GM18951 (cell line): ENCODE measurements at regions not wholly inside any gene's neighbourhood (a gene's known extent, or its start where the extent isn't known, plus 50 kb on each side); places are given as distances from the start of the nearest gene placed in this dataset.

Experiments
- POLR2A ChIP-seq: IDR thresholded peaks from 4 replicates; pipeline ENCODE4 v1.6.1; 2011; ENCODE audit warnings: mild to moderate bottlenecking; ENCODE audit not compliant: insufficient read length, insufficient read depth; ENCODE audit errors: extremely low read depth
- in situ Hi-C: fragments of 300-500 bp; cut with MboI; formaldehyde crosslinking; loops from one replicate; pipeline ENCODE4 v1.12.0; 2022; ENCODE audit warnings: low sequenced_read_pairs, mixed read lengths, inconsistent platforms; ENCODE audit not compliant: unreplicated experiment

DNA sequence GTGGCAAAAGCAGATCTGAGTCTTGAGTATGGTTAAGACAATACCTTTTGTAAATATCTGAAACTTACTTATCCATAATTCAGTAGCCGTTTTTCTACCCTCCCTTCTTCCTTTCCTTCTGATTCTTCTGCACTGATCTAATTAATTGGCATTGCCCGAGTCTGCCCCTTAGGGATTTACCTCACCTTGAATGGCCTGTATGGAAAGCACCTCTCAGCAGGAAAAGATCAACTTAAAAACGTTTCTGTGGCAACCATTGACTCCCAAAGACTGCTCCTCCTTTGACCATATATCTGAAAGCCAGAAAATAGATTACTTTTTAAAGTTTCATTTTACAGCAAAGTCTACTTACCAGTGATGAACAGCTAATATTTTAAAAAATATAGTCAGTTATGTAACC lies 496.5 kb upstream of the LCORL start:
- TF ChIP-seq POLR2A: no peak
- in situ Hi-C loops: no loop called here

DNA sequence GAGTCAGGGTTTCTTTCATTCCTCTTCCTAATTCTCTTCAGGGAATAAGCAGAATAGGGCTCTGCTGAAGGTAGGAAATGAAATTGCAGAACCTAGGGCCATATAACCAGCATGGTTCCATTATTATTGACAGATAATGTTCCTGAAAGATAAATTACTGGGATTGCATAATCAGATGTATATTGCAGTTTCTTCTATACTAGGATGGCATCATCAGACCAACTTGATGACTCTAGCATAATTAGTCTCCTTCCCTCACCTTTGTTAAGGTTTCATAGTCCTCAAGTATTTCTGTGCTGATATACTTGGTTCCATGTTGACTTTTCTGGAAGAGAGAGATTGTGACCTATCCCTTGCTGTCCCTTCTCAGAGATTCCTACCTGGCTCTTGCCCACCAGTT lies 492.3 kb upstream of the LCORL start:
- no peak for TF ChIP-seq POLR2A
- in situ Hi-C loops: no loop called here

DNA sequence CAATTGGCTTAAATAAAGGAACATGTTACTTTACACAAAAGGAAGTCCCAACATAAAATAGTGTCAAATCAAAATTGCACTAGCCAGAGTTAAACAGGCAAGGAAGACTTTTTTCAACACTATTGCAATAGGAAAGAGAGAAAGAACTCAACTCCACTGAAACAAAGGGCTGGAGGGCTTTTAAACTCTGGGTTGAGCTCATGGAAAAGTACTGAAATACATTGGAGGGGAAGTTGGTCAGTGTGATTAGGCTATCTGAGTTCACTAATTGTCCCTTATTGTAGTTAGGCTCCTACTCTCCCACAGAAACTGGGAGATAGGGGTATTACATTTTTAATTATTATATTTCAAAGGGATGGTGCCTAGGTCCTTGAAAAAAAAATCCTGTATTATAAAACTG lies 491.2 kb upstream of the LCORL start:
- TF ChIP-seq POLR2A: no peak
- in situ Hi-C loops: no loop called here

DNA sequence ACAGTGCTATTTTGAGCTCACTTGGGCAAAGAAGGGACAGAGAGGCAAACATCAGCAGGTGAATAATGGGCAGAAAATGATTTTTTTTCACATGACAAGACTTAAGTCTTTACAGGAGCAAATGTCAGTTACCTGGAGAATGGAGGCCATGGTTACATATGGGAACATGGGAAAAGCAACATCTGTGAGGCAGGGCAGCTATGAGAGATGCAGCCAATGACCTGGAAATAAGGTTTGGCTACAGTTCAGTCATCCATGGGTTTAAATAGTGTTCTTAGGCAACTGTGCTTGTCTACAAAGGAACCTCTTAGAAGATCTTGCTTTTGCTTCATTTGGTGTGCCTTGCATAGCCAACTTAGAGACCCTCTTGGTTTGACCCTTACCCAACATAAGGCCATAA lies 490.2 kb upstream of the LCORL start:
- TF ChIP-seq POLR2A: no peak
- in situ Hi-C loops: no loop called here

DNA sequence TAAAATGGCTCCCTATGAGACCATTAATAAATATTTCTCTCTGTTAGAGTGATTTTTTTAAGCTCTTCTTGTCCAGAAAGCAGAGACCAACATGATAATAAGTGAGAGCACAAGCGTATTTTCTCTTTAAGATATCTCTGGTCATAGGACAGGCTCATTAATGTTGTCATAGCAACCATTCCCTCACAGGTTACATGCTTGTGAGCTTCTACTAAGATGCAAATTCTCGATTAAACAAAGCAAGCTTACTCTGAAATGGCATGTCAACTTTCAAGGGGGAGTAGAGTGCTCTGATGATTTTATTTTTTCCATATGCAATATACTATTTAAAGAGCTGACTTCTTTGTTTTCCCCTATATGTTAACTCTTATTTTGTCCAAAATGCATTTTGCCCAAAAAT lies 487.2 kb upstream of the LCORL start:
- in situ Hi-C loops: no loop called here
- no peak for TF ChIP-seq POLR2A

DNA sequence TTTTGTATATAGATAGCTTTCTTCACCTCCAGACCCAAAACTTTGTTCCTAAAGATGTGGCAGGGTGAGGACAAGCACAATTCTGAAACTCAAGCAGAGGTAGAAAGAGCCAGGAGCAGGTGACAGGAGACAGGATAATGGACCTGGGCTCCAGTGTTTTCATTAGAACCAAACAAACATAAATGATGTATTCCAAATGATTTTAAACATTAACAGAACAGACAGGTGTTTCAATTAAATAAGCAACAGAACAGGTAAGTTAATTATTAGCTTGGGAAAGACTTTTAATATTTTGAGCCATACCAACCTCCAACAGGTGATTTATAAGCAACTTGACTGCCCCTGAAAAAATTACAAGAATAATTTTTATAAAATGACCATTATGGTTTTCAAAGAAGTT lies 459.4 kb upstream of the LCORL start:
- in situ Hi-C loops: no loop called here
- TF ChIP-seq POLR2A: no peak

DNA sequence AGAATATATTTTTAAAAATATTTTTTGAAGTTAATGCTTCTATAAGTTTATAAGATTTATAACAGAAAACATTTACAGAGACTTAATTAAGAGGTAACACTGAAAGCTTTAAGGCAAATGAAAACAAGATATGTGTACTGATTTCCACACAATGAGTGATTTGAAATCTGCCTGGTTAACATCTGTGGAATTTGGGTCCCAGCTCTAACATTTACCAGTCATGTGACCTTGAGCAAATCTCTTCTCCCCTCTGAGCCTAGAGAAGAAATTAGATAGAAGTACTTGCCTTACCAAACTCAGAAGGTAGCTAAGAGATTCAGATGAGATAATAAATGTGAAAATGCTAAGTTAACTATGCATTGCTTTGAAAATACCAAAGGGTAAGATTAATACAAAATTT lies 458.8 kb upstream of the LCORL start:
- in situ Hi-C loops: no loop called here
- TF ChIP-seq POLR2A: no peak

DNA sequence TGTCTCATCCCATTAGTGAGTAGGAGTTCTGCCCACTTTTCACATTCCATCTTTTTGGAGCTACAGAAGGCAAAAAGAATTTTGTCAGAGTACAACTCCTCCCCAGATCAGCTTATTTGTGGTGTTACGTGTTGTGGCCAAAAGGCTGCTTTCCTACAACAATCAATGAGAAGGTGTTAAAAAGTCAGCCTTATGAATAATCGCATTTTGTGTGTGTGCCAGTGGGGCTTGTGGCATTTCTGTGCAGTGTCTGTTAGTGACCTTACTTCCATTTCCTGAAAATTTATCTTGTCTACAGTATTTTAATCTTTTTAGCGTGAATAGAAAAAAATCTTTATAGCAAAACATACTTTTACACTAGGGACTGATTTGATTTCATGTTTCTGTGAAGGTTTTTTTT lies 458.3 kb upstream of the LCORL start:
- in situ Hi-C loops: no loop called here
- TF ChIP-seq POLR2A: no peak

DNA sequence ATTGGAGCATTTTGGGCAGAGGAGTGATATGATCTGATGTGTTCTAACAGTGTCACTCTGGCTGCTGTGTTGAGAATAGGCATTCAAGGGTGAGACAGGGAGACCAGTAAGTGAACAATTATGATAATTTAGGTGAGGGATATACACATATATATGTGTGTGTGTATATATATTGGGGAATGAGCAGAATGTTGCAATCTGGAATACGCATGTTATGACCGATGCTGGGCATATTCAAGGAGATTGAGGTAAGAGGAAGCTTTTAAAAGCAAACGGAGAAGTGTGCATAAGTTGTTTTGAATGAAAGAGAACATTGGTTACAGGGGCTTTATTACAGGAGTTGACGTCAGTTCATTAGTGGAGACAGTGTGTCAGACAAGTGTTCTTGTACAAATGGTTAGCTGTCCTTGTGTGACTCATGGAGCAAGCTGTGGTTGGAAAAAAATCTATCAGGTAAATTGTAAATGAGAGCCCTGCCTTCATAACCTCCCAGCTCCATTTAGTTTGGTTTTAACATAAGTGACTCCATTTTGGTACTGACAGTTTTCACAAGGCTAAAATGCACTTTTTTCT lies 442.5 kb upstream of the LCORL start:
- in situ Hi-C loops: no loop called here
- no peak for TF ChIP-seq POLR2A

DNA sequence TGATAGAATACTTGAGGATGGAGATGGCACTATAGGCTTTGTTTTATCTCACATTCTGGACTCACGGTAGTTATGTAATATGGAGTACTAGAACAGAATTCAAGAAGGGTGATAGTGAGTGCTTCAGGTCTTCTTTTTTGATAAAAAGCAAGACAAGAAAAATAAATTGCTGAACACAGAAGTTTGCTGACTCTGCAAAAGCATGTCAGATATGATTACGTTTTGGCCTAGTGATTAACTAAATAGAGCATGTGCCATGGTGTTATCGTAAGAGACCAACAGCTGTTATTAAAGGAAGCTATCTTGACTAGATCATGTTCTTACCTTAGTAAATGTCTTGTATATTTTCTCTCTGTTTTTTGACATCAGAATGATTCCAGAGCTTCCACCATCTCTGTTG lies 436.9 kb upstream of the LCORL start:
- in situ Hi-C loops: no loop called here
- TF ChIP-seq POLR2A: no peak

DNA sequence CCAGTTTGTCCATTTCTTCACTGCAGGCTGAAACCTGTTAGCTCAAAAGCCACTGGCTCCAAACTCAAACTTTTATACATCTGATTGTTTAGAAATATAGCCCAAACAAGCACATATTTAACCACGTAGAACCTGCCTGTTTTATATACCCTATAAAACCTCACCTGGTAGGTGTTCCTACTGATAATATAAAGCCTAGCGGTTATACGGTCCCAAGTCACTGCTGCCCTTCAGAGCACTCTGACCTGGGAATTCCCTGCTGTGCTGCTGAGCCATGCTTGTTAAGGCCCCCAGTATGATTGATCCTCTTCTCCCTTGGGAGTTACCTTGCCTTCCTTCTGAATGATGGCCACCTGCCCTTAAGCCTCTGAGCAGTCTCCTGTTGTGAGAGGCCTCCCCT lies 432.8 kb upstream of the LCORL start:
- in situ Hi-C loops: no loop called here
- no peak for TF ChIP-seq POLR2A

DNA sequence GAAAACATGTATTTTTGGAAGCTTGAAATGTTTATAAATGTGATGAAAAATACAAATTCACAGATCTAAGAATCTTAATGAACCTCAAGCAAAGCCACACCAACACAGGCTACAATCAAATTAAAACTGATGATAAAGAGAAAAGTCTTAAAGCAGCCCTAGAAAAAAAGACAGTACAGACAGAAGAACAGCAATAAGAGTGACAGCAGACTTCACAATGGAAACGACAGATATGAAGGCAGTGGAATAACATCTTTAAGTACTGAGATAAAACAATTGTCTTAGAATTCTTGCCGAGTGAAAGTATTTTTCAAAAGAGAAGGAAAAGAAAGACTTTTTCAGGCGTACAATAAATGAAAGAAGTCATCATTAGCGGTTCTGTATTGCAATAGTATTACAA lies 423.6 kb upstream of the LCORL start:
- in situ Hi-C loops: no loop called here
- TF ChIP-seq POLR2A: no peak

DNA sequence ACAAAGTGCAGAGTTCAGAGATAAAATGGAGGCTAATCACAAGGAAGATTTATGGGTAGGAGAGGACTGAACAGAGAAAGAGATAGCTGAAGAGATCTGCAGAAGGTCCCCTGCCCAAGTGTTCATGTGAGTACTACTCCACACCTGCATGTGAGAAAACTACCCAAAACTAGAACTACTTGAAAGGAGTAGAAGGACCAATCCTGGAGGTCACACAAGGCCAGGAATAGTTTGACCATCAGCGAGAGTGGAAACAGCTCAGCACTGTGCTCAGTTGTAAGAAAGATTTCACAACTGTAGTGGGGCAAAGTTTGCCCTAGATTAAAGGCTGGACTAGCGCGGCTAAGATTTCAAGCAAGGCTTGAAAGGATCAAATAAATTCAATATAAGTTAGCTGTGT lies 422.7 kb upstream of the LCORL start:
- in situ Hi-C loops: no loop called here
- TF ChIP-seq POLR2A: no peak

DNA sequence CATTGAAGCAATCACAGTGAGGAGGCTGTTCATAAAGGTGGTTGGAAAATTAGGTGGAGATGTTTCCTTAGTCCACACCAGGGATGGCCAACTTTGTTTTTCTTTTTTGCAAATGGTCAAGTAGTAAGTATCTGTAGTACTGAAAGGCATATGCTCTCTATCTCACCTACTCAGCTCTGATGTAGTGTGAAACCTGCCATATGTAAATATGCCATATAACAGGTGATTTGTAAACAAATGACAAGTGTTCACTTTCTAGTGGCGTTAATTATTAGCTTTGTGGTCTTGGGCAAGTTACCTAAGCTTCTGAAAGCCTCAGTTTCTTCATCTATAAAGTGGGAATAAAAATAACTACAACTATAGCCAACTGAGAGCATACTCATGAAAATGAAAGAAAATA lies 421.4 kb upstream of the LCORL start:
- no peak for TF ChIP-seq POLR2A
- in situ Hi-C loops: no loop called here

DNA sequence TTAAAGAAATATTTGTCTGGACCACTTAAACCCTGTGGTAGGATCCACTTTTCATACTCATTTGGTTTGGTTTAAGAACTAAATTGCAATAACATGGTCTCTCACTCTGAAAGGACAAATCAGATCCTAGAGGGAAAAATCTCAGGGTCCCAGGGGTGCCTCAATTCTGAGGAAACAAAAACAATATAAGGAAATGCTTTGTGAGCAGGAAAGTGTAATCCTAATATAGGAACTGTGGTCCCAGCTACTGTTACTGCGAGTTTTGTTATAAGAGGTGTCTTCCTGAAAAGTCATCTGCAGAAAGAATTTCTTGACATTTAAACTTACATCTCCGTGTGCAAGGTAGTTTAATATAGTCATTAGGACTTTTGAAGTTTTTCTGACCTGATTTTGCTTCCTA lies 420.1 kb upstream of the LCORL start:
- in situ Hi-C loops: no loop called here
- TF ChIP-seq POLR2A: no peak

DNA sequence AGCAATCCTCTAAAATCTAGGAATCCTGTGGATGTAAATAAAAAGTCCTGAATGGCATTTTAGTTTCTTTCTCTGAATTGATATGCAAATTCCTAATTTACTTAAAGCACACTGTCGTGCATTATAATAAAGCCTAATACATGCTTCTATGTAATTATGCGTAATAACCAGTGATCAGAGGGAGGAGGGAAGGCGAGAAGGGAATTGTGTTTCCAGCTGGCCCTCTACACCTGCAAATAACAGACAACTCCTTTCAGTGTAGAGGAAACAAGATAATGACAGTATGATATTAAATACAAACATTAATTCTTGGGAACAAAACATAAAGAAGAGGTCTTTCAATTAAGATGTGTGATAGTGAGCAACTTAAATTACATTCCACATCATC lies 419.6 kb upstream of the LCORL start:
- no peak for TF ChIP-seq POLR2A
- in situ Hi-C loops: no loop called here
